DOHH2 (cell line): ENCODE measurements at regions not wholly inside any gene's neighbourhood (a gene's known extent, or its start where the extent isn't known, plus 50 kb on each side); places are given as distances from the start of the nearest gene placed in this dataset.

Experiments used
- H3F3A ChIP-seq: fragments of 200-600 bp; sonication (generic), shearing (Covaris generic); 2 replicates; pipeline ENCODE4 v1.6.0; 2016; ENCODE audit warnings: antibody characterized with exemption, mild to moderate bottlenecking; ENCODE audit not compliant: control insufficient read depth, insufficient read depth
- H3K27ac ChIP-seq: fragments of 200-600 bp; sonication (generic); 2 replicates; pipeline ENCODE4 v1.5.1; 2014; ENCODE audit warnings: low read depth, mild to moderate bottlenecking, low read length, moderate library complexity
- H3K27me3 ChIP-seq: fragments of 200-600 bp; sonication (generic); 2 replicates; pipeline ENCODE4 v1.6.1; 2014; ENCODE audit warnings: mild to moderate bottlenecking, low read length, mixed read lengths; ENCODE audit not compliant: control insufficient read depth
- H3K36me3 ChIP-seq: fragments of 200-600 bp; sonication (generic); 2 replicates; pipeline ENCODE4 v1.6.1; 2014; ENCODE audit warnings: mild to moderate bottlenecking, low read length, moderate library complexity, mixed read lengths; ENCODE audit not compliant: control insufficient read depth
- H3K4me1 ChIP-seq: fragments of 200-600 bp; sonication (generic); 2 replicates; pipeline ENCODE4 v1.6.1; 2014; ENCODE audit warnings: mild to moderate bottlenecking, low read length, mixed read lengths; ENCODE audit not compliant: control insufficient read depth
- H3K4me2 ChIP-seq: fragments of 200-600 bp; sonication (generic); 2 replicates; pipeline ENCODE4 v1.6.0; 2014; ENCODE audit warnings: mild to moderate bottlenecking, low read length, moderate library complexity
- H3K4me3 ChIP-seq: fragments of 200-600 bp; sonication (generic); 2 replicates; pipeline ENCODE4 v1.5.1; 2014; ENCODE audit warnings: mild to moderate bottlenecking, low read length, mixed read lengths
- H3K79me2 ChIP-seq: fragments of 200-600 bp; sonication (generic); 2 replicates; pipeline ENCODE4 v1.6.1; 2014; ENCODE audit warnings: mild to moderate bottlenecking, low read length, mixed read lengths; ENCODE audit not compliant: control insufficient read depth
- H3K9me2 ChIP-seq: fragments of 200-600 bp; sonication (generic); replicated peaks from 2 replicates; pipeline ENCODE4 v1.6.1; 2014; ENCODE audit warnings: mild to moderate bottlenecking, low read length, mixed read lengths; ENCODE audit not compliant: control insufficient read depth
- H3K9me3 ChIP-seq: fragments of 200-600 bp; sonication (generic); 2 replicates; pipeline ENCODE4 v1.6.1; 2014; ENCODE audit warnings: antibody characterized with exemption, low read length, mixed read lengths; ENCODE audit not compliant: control insufficient read depth, insufficient read depth
- H4K20me1 ChIP-seq: fragments of 200-600 bp; sonication (generic); 2 replicates; pipeline ENCODE4 v1.6.0; 2014; ENCODE audit warnings: low read depth, mild to moderate bottlenecking, antibody characterized with exemption, low read length, moderate library complexity; ENCODE audit not compliant: control insufficient read depth, insufficient read depth
- CTCF ChIP-seq: fragments of 200-600 bp; sonication (generic); IDR thresholded peaks from one replicate; pipeline ENCODE4 v1.5.1; 2014; ENCODE audit warnings: antibody characterized with exemption, mild to moderate bottlenecking, low read depth, low read length; ENCODE audit not compliant: poor library complexity, severe bottlenecking
- EZH2phosphoT487 ChIP-seq: fragments of 200-600 bp; sonication (generic); IDR thresholded peaks from 2 replicates; pipeline ENCODE4 v1.6.1; 2017; ENCODE audit warnings: borderline replicate concordance, mild to moderate bottlenecking, antibody characterized with exemption, low read length, moderate library complexity, mixed read lengths

DNA sequence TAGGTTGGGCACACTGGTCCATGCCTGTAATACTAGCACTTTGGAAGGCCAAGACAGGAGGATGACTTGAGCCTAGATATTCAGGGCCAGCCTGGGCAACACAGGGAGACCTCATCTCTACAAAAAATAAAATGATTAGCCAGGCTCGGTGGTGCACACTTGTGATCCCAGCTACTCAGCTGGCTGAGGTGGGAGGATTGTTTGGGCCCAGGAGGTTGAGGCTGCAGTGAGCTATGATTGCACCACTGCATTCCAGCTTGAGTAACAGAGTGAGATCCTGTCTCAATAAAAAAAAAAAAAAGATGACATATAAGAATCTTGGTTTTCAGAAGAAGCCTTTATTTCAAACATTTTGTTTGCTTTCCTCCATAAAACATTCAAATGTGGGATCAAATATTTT is 178.0 kb downstream of the LIG4 start:
- TF ChIP-seq EZH2phosphoT487 (no peak), CTCF (no peak)
- no peaks in the 10 kb centered on the region for H3K79me2 ChIP-seq

GRCh38 chr13:108036411-108036932 is 178.9 kb downstream of the LIG4 start:
- Histone ChIP-seq H3K4me1 (no peaks in the 10 kb centered on the region), H3K4me2 (no peak overlapping the region), H3K79me2 (no peaks in the 10 kb centered on the region), H3K9me2 (no peaks in the 10 kb centered on the region), H3K36me3 (no peaks in the 10 kb centered on the region), H4K20me1 (no peaks in the 10 kb centered on the region), H3K27ac (no peak overlapping the region), H3K4me3 (no peak overlapping the region), H3K9me3 (no peaks in the 10 kb centered on the region), H3F3A (no peaks in the 10 kb centered on the region), H3K27me3 (no peaks in the 10 kb centered on the region)
- TF ChIP-seq CTCF (no peak), EZH2phosphoT487 (no peak)

More for the DNA sequence above, 178.0 kb downstream of the LIG4 start:
- no peaks in the 10 kb centered on the region for H3K9me3 ChIP-seq
- H3K27ac ChIP-seq: no peak overlapping the region
- no peaks in the 10 kb centered on the region for H3K4me1 ChIP-seq
- H3K27me3 ChIP-seq: no peaks in the 10 kb centered on the region
- H3K4me3 ChIP-seq: no peak overlapping the region
- no peaks in the 10 kb centered on the region for H3K36me3 ChIP-seq
- H3K4me2 ChIP-seq: no peak overlapping the region
- no peaks in the 10 kb centered on the region for H4K20me1 ChIP-seq
- H3F3A ChIP-seq: no peaks in the 10 kb centered on the region
- H3K9me2 ChIP-seq: no peaks in the 10 kb centered on the region

- H3K4me2 ChIP-seq: no peak overlapping the region
- H3K4me3 ChIP-seq: no peak overlapping the region
These were observed 180.4 kb downstream of the LIG4 start for GRCh38 chr13:108034909-108035410.

More at GRCh38 chr13:108034909-108035410, 180.4 kb downstream of the LIG4 start:
- Histone ChIP-seq H3K9me3 (no peaks in the 10 kb centered on the region), H3K4me1 (no peaks in the 10 kb centered on the region), H4K20me1 (no peaks in the 10 kb centered on the region), H3K9me2 (no peaks in the 10 kb centered on the region), H3K27ac (no peak overlapping the region), H3K27me3 (no peaks in the 10 kb centered on the region), H3K36me3 (no peaks in the 10 kb centered on the region), H3K79me2 (no peaks in the 10 kb centered on the region), H3F3A (no peaks in the 10 kb centered on the region)
- no peak for TF ChIP-seq EZH2phosphoT487
- TF ChIP-seq CTCF: no peak
